ENCODE measurements at regions not wholly inside any gene's neighbourhood (a gene's known extent, or its start where the extent isn't known, plus 50 kb on each side); places are given as distances from the start of the nearest gene placed in this dataset.

DNA sequence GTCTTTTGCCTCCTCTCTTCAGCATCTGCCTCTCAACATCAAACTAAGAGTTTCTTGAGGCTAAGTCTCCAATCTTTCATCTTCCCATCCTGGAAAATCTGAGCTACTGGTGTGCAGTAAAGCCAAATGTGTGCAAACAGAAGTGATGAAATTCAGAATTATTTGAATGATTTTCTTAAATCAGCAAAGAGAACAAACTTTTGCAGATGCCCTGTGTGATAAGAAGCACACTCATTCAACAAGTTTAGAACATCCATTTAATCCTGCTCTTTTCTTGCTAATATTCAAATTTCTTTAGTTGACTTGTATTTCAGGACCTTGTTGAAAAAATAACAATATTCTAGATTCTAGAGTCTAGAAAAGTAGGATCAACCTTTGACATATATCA is 1374.9 kb upstream of the CELF4 start:
- TF ChIP-seq, protein P1, sequence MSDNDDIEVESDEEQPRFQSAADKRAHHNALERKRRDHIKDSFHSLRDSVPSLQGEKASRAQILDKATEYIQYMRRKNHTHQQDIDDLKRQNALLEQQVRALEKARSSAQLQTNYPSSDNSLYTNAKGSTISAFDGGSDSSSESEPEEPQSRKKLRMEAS (IDR thresholded peaks at IDR 0.05): no peak
- TF ChIP-seq JUND (IDR thresholded peaks at IDR 0.05) (no peak), EGR1 (IDR thresholded peaks at IDR 0.05; ENCODE audit: low read depth in 2 of 2) (no peak), TAF1 (conservative IDR thresholded peaks at IDR 0.05) (no peak), SP1 (IDR thresholded peaks at IDR 0.05) (no peak), YY1 (IDR thresholded peaks at IDR 0.05) (no peak)
- TF ChIP-seq, protein P2, sequence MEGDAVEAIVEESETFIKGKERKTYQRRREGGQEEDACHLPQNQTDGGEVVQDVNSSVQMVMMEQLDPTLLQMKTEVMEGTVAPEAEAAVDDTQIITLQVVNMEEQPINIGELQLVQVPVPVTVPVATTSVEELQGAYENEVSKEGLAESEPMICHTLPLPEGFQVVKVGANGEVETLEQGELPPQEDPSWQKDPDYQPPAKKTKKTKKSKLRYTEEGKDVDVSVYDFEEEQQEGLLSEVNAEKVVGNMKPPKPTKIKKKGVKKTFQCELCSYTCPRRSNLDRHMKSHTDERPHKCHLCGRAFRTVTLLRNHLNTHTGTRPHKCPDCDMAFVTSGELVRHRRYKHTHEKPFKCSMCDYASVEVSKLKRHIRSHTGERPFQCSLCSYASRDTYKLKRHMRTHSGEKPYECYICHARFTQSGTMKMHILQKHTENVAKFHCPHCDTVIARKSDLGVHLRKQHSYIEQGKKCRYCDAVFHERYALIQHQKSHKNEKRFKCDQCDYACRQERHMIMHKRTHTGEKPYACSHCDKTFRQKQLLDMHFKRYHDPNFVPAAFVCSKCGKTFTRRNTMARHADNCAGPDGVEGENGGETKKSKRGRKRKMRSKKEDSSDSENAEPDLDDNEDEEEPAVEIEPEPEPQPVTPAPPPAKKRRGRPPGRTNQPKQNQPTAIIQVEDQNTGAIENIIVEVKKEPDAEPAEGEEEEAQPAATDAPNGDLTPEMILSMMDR (IDR thresholded peaks at IDR 0.05; ENCODE audit: low read depth, low read length, missing input control): no peak

Measured in liver (tissue), 3 donors.